Bronchial epithelial cell (primary cell): ENCODE measurements at regions not wholly inside any gene's neighbourhood (a gene's known extent, or its start where the extent isn't known, plus 50 kb on each side); places are given as distances from the start of the nearest gene placed in this dataset.

Source experiments
- DNase-seq: peaks from one replicate; pipeline ENCODE4 v3.0.0-alpha.2; 2010; ENCODE audit warnings: low read depth
- FAIRE-seq: peaks from 2 replicates; lab custom pipeline; 2011; peaks lifted over from hg19 to GRCh38; lab: Jason Lieb, UNC
- H3K27me3 ChIP-seq: 2 replicates; pipeline ENCODE4 v1.5.1; 2011; ENCODE audit warnings: low read length; ENCODE audit not compliant: control insufficient read depth, insufficient read depth
- H3K36me3 ChIP-seq: 2 replicates; pipeline ENCODE4 v1.5.1; 2011; ENCODE audit warnings: low read length; ENCODE audit not compliant: control insufficient read depth, insufficient read depth
- H3K4me3 ChIP-seq: 2 replicates; pipeline ENCODE4 v1.5.1; 2011; ENCODE audit warnings: mild to moderate bottlenecking, low read depth, low read length, control low read depth
- CTCF ChIP-seq: IDR thresholded peaks from 2 replicates; pipeline ENCODE4 v1.5.1; 2011; ENCODE audit warnings: mild to moderate bottlenecking, moderate library complexity, low read length, control low read depth, inconsistent platforms; ENCODE audit not compliant: insufficient read depth, severe bottlenecking

GRCh38 chr2:53549497-53549896 is 218.1 kb upstream of the CHAC2 start:
- Histone ChIP-seq H3K4me3 (no peak overlapping the region), H3K36me3 (no peaks in the 10 kb centered on the region), H3K27me3 (no peaks in the 10 kb centered on the region)
- FAIRE-seq = no peak
- no peak for DNase-seq
- TF ChIP-seq CTCF = no peak

GRCh38 chr2:53545604-53546003 is 222.0 kb upstream of the CHAC2 start:
- FAIRE-seq (no peak), DNase-seq (no peak)
- no peak for TF ChIP-seq CTCF
- no peaks in the 10 kb centered on the region for H3K27me3 ChIP-seq
- H3K36me3 ChIP-seq = no peaks in the 10 kb centered on the region
- no peak overlapping the region for H3K4me3 ChIP-seq

GRCh38 chr2:53544871-53545558 is 222.6 kb upstream of the CHAC2 start:
- H3K36me3 ChIP-seq = no peaks in the 10 kb centered on the region
- no peak for FAIRE-seq
- TF ChIP-seq CTCF = no peak
- peak; percentile 23 for DNase-seq
- H3K4me3 ChIP-seq = no peak overlapping the region
- H3K27me3 ChIP-seq = no peaks in the 10 kb centered on the region

GRCh38 chr2:53543083-53543482 is 224.5 kb upstream of the CHAC2 start:
- no peak for TF ChIP-seq CTCF
- FAIRE-seq (no peak), DNase-seq (no peak)
- H3K36me3 ChIP-seq = no peaks in the 10 kb centered on the region
- no peaks in the 10 kb centered on the region for H3K27me3 ChIP-seq
- H3K4me3 ChIP-seq = no peak overlapping the region

- FAIRE-seq (no peak), DNase-seq (no peak)
- TF ChIP-seq CTCF = no peak
- Histone ChIP-seq H3K27me3 (no peaks in the 10 kb centered on the region), H3K4me3 (no peak overlapping the region), H3K36me3 (no peaks in the 10 kb centered on the region)
Measured at GRCh38 chr2:53536583-53537361, 230.8 kb upstream of the CHAC2 start.
